Mesenchymal stem cell (in vitro differentiated cells and primary cell): ENCODE measurements at regions not wholly inside any gene's neighbourhood (a gene's known extent, or its start where the extent isn't known, plus 50 kb on each side); places are given as distances from the start of the nearest gene placed in this dataset.
A peak's percentile ranks its signal among the peaks of the same experiment; 100 is the strongest.

Experiments
- DNase-seq: peaks from one replicate; pipeline ENCODE4 v3.0.0-alpha.2; 2013
- H2AFZ ChIP-seq: one replicate; pipeline ENCODE4 v1.6.1; 2013; ENCODE audit warnings: low read depth, mild to moderate bottlenecking, control low read depth, inconsistent platforms, low read length, moderate library complexity
- H2AK5ac ChIP-seq: 2 replicates; pipeline ENCODE4 v1.6.1; 2013; ENCODE audit warnings: low read length, moderate library complexity, mild to moderate bottlenecking, inconsistent platforms; ENCODE audit not compliant: severe bottlenecking
- H2BK120ac ChIP-seq: one replicate; pipeline ENCODE4 v1.6.1; 2013; ENCODE audit warnings: low read depth, mild to moderate bottlenecking, inconsistent platforms, low read length, moderate library complexity
- H2BK12ac ChIP-seq, 2 experiments: one replicate each; pipeline ENCODE4 v1.6.1; 2013; ENCODE audit warnings: inconsistent platforms in 2 of 2, low read length in 2 of 2, mild to moderate bottlenecking in 2 of 2, moderate library complexity in 2 of 2, control low read depth in 1 of 2
- H2BK15ac ChIP-seq: one replicate; pipeline ENCODE4 v1.6.1; 2013; ENCODE audit warnings: mild to moderate bottlenecking, low read depth, inconsistent platforms; ENCODE audit not compliant: poor library complexity, severe bottlenecking
- H2BK5ac ChIP-seq: 2 replicates; pipeline ENCODE4 v1.6.1; 2013; ENCODE audit warnings: low read depth, mild to moderate bottlenecking, low read length, control low read depth, inconsistent platforms; ENCODE audit not compliant: poor library complexity, severe bottlenecking
- H3K14ac ChIP-seq, 2 experiments: one replicate each; pipeline ENCODE4 v1.6.1; 2013; ENCODE audit warnings: inconsistent platforms in 2 of 2, low read length in 2 of 2, control low read depth in 1 of 2, mild to moderate bottlenecking in 1 of 2, moderate library complexity in 1 of 2
- H3K18ac ChIP-seq, 2 experiments: one replicate each; pipeline ENCODE4 v1.6.1; 2013; ENCODE audit warnings: inconsistent platforms in 2 of 2, low read length in 2 of 2, control low read depth in 1 of 2, low read depth in 1 of 2, mild to moderate bottlenecking in 1 of 2
- H3K23ac ChIP-seq, 2 experiments: one replicate each; pipeline ENCODE4 v1.6.1; 2013; ENCODE audit warnings: inconsistent platforms in 2 of 2, low read length in 2 of 2, mild to moderate bottlenecking in 2 of 2, moderate library complexity in 2 of 2, control low read depth in 1 of 2
- H3K27ac ChIP-seq: 2 replicates; pipeline ENCODE4 v1.5.1; 2013; ENCODE audit warnings: mild to moderate bottlenecking, moderate library complexity, low read length, control low read depth, inconsistent platforms; ENCODE audit not compliant: poor library complexity, severe bottlenecking
- H3K27me3 ChIP-seq, 2 experiments: 2 replicates each; pipeline versions ENCODE4 v1.6.1 to v1.7.0; 2013; ENCODE audit warnings: low read length in 2 of 2, mild to moderate bottlenecking in 2 of 2, moderate library complexity in 2 of 2, control low read depth in 1 of 2, inconsistent platforms in 1 of 2; ENCODE audit not compliant: control insufficient read depth in 1 of 2, insufficient read depth in 1 of 2
- H3K36me3 ChIP-seq, 2 experiments: 2 replicates each; pipeline versions ENCODE4 v1.6.1 to v1.7.0; 2013; ENCODE audit warnings: low read length in 2 of 2, control low read depth in 1 of 2, inconsistent platforms in 1 of 2, low read depth in 1 of 2, mild to moderate bottlenecking in 1 of 2; ENCODE audit not compliant: insufficient read depth in 2 of 2, control insufficient read depth in 1 of 2
- H3K4ac ChIP-seq, 2 experiments: one replicate each; pipeline ENCODE4 v1.6.1; 2013; ENCODE audit warnings: inconsistent platforms in 2 of 2, low read length in 2 of 2, mild to moderate bottlenecking in 2 of 2, moderate library complexity in 2 of 2, control low read depth in 1 of 2, low read depth in 1 of 2
- H3K4me1 ChIP-seq: 2 replicates; pipeline ENCODE4 v1.6.1; 2013; ENCODE audit warnings: low read depth, low read length, control low read depth; ENCODE audit not compliant: control insufficient read depth, insufficient read depth
- H3K4me2 ChIP-seq: 2 replicates; pipeline ENCODE4 v1.6.1; 2013; ENCODE audit warnings: low read length, mild to moderate bottlenecking, inconsistent platforms; ENCODE audit not compliant: poor library complexity, severe bottlenecking
- H3K4me3 ChIP-seq, 2 experiments: 2 replicates each; pipeline versions ENCODE4 v1.5.1 to v1.7.0; 2013; ENCODE audit warnings: low read length in 2 of 2, mild to moderate bottlenecking in 2 of 2, control low read depth in 1 of 2, low read depth in 1 of 2; ENCODE audit not compliant: insufficient read depth in 1 of 2
- H3K79me1 ChIP-seq: replicated peaks from 2 replicates; pipeline ENCODE4 v1.6.1; 2013; ENCODE audit warnings: mild to moderate bottlenecking, control low read depth, low read length, inconsistent platforms; ENCODE audit not compliant: poor library complexity, severe bottlenecking
- H3K9ac ChIP-seq: 2 replicates; pipeline ENCODE4 v1.7.0; 2013; ENCODE audit warnings: mild to moderate bottlenecking, low read length, moderate library complexity
- H3K9me3 ChIP-seq: 2 replicates; pipeline ENCODE4 v1.7.0; 2013; ENCODE audit warnings: mild to moderate bottlenecking, low read length; ENCODE audit not compliant: control insufficient read depth
- H4K8ac ChIP-seq: one replicate; pipeline ENCODE4 v1.6.1; 2013; ENCODE audit warnings: inconsistent platforms, mild to moderate bottlenecking, low read length, moderate library complexity
- H4K91ac ChIP-seq: one replicate; pipeline ENCODE4 v1.6.1; 2013; ENCODE audit warnings: mild to moderate bottlenecking, low read length, inconsistent platforms
- WGBS: methylation state at CpG from one replicate; pipeline ENCODE4 v1.1.7; 2013; ENCODE audit warnings: mixed read lengths; 5-methylcytosine and 5-hydroxymethylcytosine counted together

GRCh38 chr7:153381275-153382040 is 621.9 kb downstream of the ACTR3B start:
- no peak overlapping the region for H3K23ac ChIP-seq
- H3K79me1 ChIP-seq = no peaks in the 10 kb centered on the region
- H3K18ac ChIP-seq = no peak overlapping the region
- H4K8ac ChIP-seq = no peak overlapping the region
- H2BK120ac ChIP-seq = no peak overlapping the region
- no peak for DNase-seq
- no peaks in the 10 kb centered on the region for H3K4me1 ChIP-seq
- H3K4me3 ChIP-seq = no peak overlapping the region
- H3K14ac ChIP-seq = no peak overlapping the region
- H3K4me2 ChIP-seq = no peak overlapping the region
- H2AK5ac ChIP-seq = no peak overlapping the region
- H3K27ac ChIP-seq = no peak overlapping the region
- no peak overlapping the region for H4K91ac ChIP-seq
- H2BK12ac ChIP-seq = no peak overlapping the region
- no peaks in the 10 kb centered on the region for H3K27me3 ChIP-seq
- no peak overlapping the region for H2BK15ac ChIP-seq
- peak overlapping the region; percentile 32 for H3K9ac ChIP-seq
- no peak overlapping the region for H2BK5ac ChIP-seq
- H3K9me3 ChIP-seq = no peaks in the 10 kb centered on the region
- no peaks in the 10 kb centered on the region for H3K36me3 ChIP-seq
- no peak overlapping the region for H2AFZ ChIP-seq
- H3K4ac ChIP-seq = no peak overlapping the region
- WGBS = 20% methylated on average over 11 of the region's 13 CpGs

DNA sequence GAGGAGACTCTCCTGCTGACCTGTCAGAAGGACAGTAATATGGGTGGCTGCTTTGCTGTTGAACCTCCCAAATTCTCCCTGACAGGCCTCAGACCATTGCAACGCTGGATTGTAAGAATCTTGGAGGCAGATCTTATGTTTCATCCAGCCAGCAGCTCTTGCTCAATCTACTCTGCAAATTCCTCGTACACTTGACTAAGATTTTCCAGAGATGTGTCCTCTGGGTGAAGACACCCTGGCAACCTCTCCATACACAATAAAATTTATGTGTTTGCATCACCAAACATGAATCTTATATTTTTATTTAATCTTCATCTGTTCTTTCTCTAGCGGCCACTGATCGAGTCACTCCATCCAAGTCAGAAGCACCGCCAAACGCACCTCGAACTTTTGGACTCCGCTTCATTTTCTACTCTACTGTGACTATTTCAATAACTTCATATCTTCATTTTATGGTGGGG is 623.1 kb downstream of the ACTR3B start:
- no peaks in the 10 kb centered on the region for H3K79me1 ChIP-seq
- H3K4me2 ChIP-seq = no peak overlapping the region
- no peak overlapping the region for H2BK12ac ChIP-seq
- no peak overlapping the region for H3K14ac ChIP-seq
- no peak overlapping the region for H3K23ac ChIP-seq
- WGBS = 71% methylated on average over 4 of the region's 8 CpGs
- no peak overlapping the region for H3K27ac ChIP-seq
- no peak overlapping the region for H3K4ac ChIP-seq
- no peak overlapping the region for H3K18ac ChIP-seq
- no peaks in the 10 kb centered on the region for H3K36me3 ChIP-seq
- H2BK5ac ChIP-seq = no peak overlapping the region
- H3K9ac ChIP-seq = no peak overlapping the region
- H2AK5ac ChIP-seq = no peak overlapping the region
- no peak overlapping the region for H2BK15ac ChIP-seq
- peaks cover 4% of the 10 kb centered on the region for H3K9me3 ChIP-seq
- no peak overlapping the region for H4K91ac ChIP-seq
- no peak overlapping the region for H3K4me3 ChIP-seq
- no peaks in the 10 kb centered on the region for H3K4me1 ChIP-seq
- no peak overlapping the region for H2AFZ ChIP-seq
- H2BK120ac ChIP-seq = no peak overlapping the region
- H4K8ac ChIP-seq = no peak overlapping the region
- H3K27me3 ChIP-seq = no peaks in the 10 kb centered on the region
- DNase-seq = no peak

- no CpG with 5 or more reads among the region's 1 CpG for WGBS
Measured at GRCh38 chr7:153383781-153384180, 624.2 kb downstream of the ACTR3B start.

GRCh38 chr7:153385502-153385901 is 626.0 kb downstream of the ACTR3B start:
- no peak for DNase-seq
- H3K9ac ChIP-seq = no peak overlapping the region
- H2BK120ac ChIP-seq = no peak overlapping the region
- no peak overlapping the region for H2AK5ac ChIP-seq
- H2BK5ac ChIP-seq = no peak overlapping the region
- no peaks in the 10 kb centered on the region for H3K79me1 ChIP-seq
- no peak overlapping the region for H2AFZ ChIP-seq
- peaks cover 5% of the 10 kb centered on the region for H3K9me3 ChIP-seq
- no peak overlapping the region for H3K14ac ChIP-seq
- H3K4me3 ChIP-seq = no peak overlapping the region
- no peak overlapping the region for H3K4me2 ChIP-seq
- no peak overlapping the region for H3K27ac ChIP-seq
- no peaks in the 10 kb centered on the region for H3K27me3 ChIP-seq
- H3K23ac ChIP-seq = no peak overlapping the region
- no peak overlapping the region for H4K8ac ChIP-seq
- H4K91ac ChIP-seq = no peak overlapping the region
- H3K36me3 ChIP-seq = no peaks in the 10 kb centered on the region
- H2BK15ac ChIP-seq = no peak overlapping the region
- H2BK12ac ChIP-seq = no peak overlapping the region
- WGBS = 6% methylated on average over 2 of the region's 2 CpGs
- H3K4ac ChIP-seq = no peak overlapping the region
- H3K18ac ChIP-seq = no peak overlapping the region
- H3K4me1 ChIP-seq = no peaks in the 10 kb centered on the region

More at GRCh38 chr7:153383781-153384180, 624.2 kb downstream of the ACTR3B start:
- Histone ChIP-seq H3K14ac (no peak overlapping the region), H3K4me3 (no peak overlapping the region), H2AFZ (no peak overlapping the region), H3K4me1 (no peaks in the 10 kb centered on the region), H3K9me3 (peaks cover 5% of the 10 kb centered on the region), H3K27me3 (no peaks in the 10 kb centered on the region), H3K4me2 (no peak overlapping the region), H3K27ac (no peak overlapping the region), H2BK15ac (no peak overlapping the region), H4K8ac (no peak overlapping the region), H2BK12ac (no peak overlapping the region), H3K18ac (no peak overlapping the region), H4K91ac (no peak overlapping the region), H2AK5ac (no peak overlapping the region), H2BK120ac (no peak overlapping the region), H3K9ac (no peak overlapping the region), H3K23ac (no peak overlapping the region), H3K4ac (no peak overlapping the region), H3K79me1 (no peaks in the 10 kb centered on the region), H3K36me3 (no peaks in the 10 kb centered on the region), H2BK5ac (no peak overlapping the region)
- DNase-seq = no peak
